HepG2 (cell line): ENCODE measurements at regions not wholly inside any gene's neighbourhood (a gene's known extent, or its start where the extent isn't known, plus 50 kb on each side); places are given as distances from the start of the nearest gene placed in this dataset.

ENCODE experiments used
- ATAC-seq: fragments of 200-7000 bp; cut with Tn5 transposase; 3 replicates; pipeline ENCODE4 v1.9.1; 2020; ENCODE audit warnings: mild to moderate bottlenecking, moderate library complexity
- BruUV-seq: library from RNA; stranded (reverse); fragments of 400-500 nt; replicated peaks from 2 replicates; lab custom pipeline; 2021; lab: Mats Ljungman, UMichigan
- CTCF ChIA-PET: fragments of 300-600 bp; formaldehyde crosslinking; extraction: SDS; loops from one replicate; lab custom pipeline; 2021; ENCODE audit warnings: low total read pairs, inconsistent platforms, low intra/inter-chr PET ratio; lab: Yijun Ruan, JAX
- POLR2A ChIA-PET: fragments of 350-600 bp; sonication (Branson Sonifier 250); formaldehyde crosslinking; loops from one replicate; lab custom pipeline; 2020; ENCODE audit warnings: antibody characterized with exemption, inconsistent platforms; lab: Yijun Ruan, JAX
- DNase-seq: peaks from one replicate; pipeline ENCODE4 v3.0.0-alpha.2; 2015; ENCODE audit warnings: low spot score
- FAIRE-seq: peaks from 3 replicates; lab custom pipeline; 2011; peaks lifted over from hg19 to GRCh38; lab: Jason Lieb, UNC
- H2AFZ ChIP-seq: one replicate; pipeline ENCODE4 v1.6.1; 2011; ENCODE audit warnings: low read length, inconsistent platforms
- H3K27ac ChIP-seq: fragments of 300-600 bp; 3 replicates; pipeline ENCODE4 v1.8.0; 2011; ENCODE audit warnings: mixed run types, mild to moderate bottlenecking, mixed read lengths, low read length, inconsistent platforms; ENCODE audit not compliant: insufficient read depth; ENCODE audit errors: extremely low read length
- H3K27me3 ChIP-seq, 2 experiments: fragments of 200-600 bp in 1 of 2; 2 replicates in 1 of 2; 3 replicates in 1 of 2; pipeline versions ENCODE4 v1.6.0 to v1.8.0; 2011; ENCODE audit warnings: low read length in 2 of 2, mild to moderate bottlenecking in 2 of 2, moderate library complexity in 2 of 2, inconsistent platforms in 1 of 2; ENCODE audit not compliant: insufficient read depth in 2 of 2, control insufficient read depth in 1 of 2
- H3K36me3 ChIP-seq, 2 experiments: fragments of 200-600 bp in 1 of 2; replicated peaks in 1 of 2; 2 replicates in 1 of 2; 3 replicates in 1 of 2; pipeline versions ENCODE4 v1.5.1 to v1.8.0; 2011; ENCODE audit warnings: low read length in 2 of 2, inconsistent platforms in 1 of 2; ENCODE audit not compliant: insufficient read depth in 2 of 2, control insufficient read depth in 1 of 2
- H3K4me1 ChIP-seq: 2 replicates; pipeline ENCODE4 v1.5.1; 2012; ENCODE audit warnings: low read length, inconsistent platforms; ENCODE audit not compliant: insufficient read depth
- H3K4me2 ChIP-seq: 2 replicates; pipeline ENCODE4 v1.6.0; 2011; ENCODE audit warnings: low read depth, low read length, inconsistent platforms
- H3K4me3 ChIP-seq, 3 experiments: fragments of 200-600 bp in 1 of 3; sonication (generic), shearing (Covaris generic) in 1 of 3; replicated peaks in 1 of 3; 2 replicates each; pipeline ENCODE4 v1.5.1; 2011 to 2016; ENCODE audit warnings: low read length in 3 of 3, inconsistent platforms in 2 of 3, low read depth in 2 of 3, mild to moderate bottlenecking in 2 of 3, control low read depth in 1 of 3, mixed read lengths in 1 of 3; ENCODE audit not compliant: insufficient read depth in 1 of 3
- H3K79me2 ChIP-seq: one replicate; pipeline ENCODE4 v1.6.1; 2011; ENCODE audit warnings: low read length, inconsistent platforms; ENCODE audit not compliant: insufficient read depth
- H3K9ac ChIP-seq: 2 replicates; pipeline ENCODE4 v1.6.0; 2011; ENCODE audit warnings: mild to moderate bottlenecking, low read depth, low read length, inconsistent platforms; ENCODE audit not compliant: insufficient read depth
- H3K9me3 ChIP-seq: 2 replicates; pipeline ENCODE4 v1.5.1; 2012; ENCODE audit warnings: mild to moderate bottlenecking, low read length
- H4K20me1 ChIP-seq: 2 replicates; pipeline ENCODE4 v1.6.0; 2011; ENCODE audit warnings: inconsistent platforms, mild to moderate bottlenecking, low read length, moderate library complexity; ENCODE audit not compliant: insufficient read depth
- ATF7 ChIP-seq, 2 experiments: fragments of 450-650 bp in 1 of 2; sonication (generic) in 1 of 2; formaldehyde crosslinking in 1 of 2; IDR thresholded peaks; 2 replicates each; pipeline versions ENCODE4 v1.4.0 to v1.6.1; 2016 to 2020; ENCODE audit warnings: antibody characterized with exemption in 1 of 2, mild to moderate bottlenecking in 1 of 2, missing genetic modification reagents in 1 of 2
- CHCHD3 ChIP-seq: sonication (generic); formaldehyde crosslinking; IDR thresholded peaks from 2 replicates; pipeline ENCODE4 v1.8.0; 2022; ENCODE audit warnings: mild to moderate bottlenecking, missing genetic modification reagents, moderate library complexity
- CREB1 ChIP-seq, 2 experiments: fragments of 450-650 bp in 1 of 2; IDR thresholded peaks; 2 replicates each; pipeline ENCODE4 v1.6.1; 2016 to 2017; ENCODE audit warnings: control low read depth in 1 of 2, mild to moderate bottlenecking in 1 of 2, missing compliant biosample characterization in 1 of 2, missing genetic modification characterization in 1 of 2
- GLI4 ChIP-seq: sonication (generic); formaldehyde crosslinking; IDR thresholded peaks from 2 replicates; pipeline ENCODE4 v1.5.1; 2020; ENCODE audit warnings: missing genetic modification reagents, mild to moderate bottlenecking, moderate library complexity, borderline replicate concordance
- NCOA1 ChIP-seq: sonication (generic); formaldehyde crosslinking; IDR thresholded peaks from 2 replicates; pipeline ENCODE4 v1.9.0; 2021; ENCODE audit warnings: missing genetic modification reagents
- POLR2AphosphoS5 ChIP-seq: IDR thresholded peaks from 2 replicates; pipeline ENCODE4 v1.6.1; 2012; ENCODE audit warnings: low read depth, low read length
- ZNF101 ChIP-seq: sonication (generic); formaldehyde crosslinking; IDR thresholded peaks from 2 replicates; pipeline ENCODE4 v1.4.0; 2020; ENCODE audit warnings: mild to moderate bottlenecking, low read depth, missing genetic modification reagents, borderline replicate concordance
- ZNF546 ChIP-seq: sonication (generic); formaldehyde crosslinking; conservative IDR thresholded peaks from 2 replicates; pipeline ENCODE4 v1.8.1; 2023; ENCODE audit warnings: mild to moderate bottlenecking, missing genetic modification reagents
- ZZZ3 ChIP-seq: sonication (generic); formaldehyde crosslinking; IDR thresholded peaks from 2 replicates; pipeline ENCODE4 v1.4.0; 2020; ENCODE audit warnings: missing genetic modification reagents, mild to moderate bottlenecking, borderline replicate concordance
- WGBS: methylation state at CpG from one replicate; pipeline ENCODE4 v1.1.6; 2017; ENCODE audit warnings: low lambda C conversion rate; 5-methylcytosine and 5-hydroxymethylcytosine counted together
- in situ Hi-C: cut with HindIII; loops from 2 replicates; pipeline ENCODE4 v1.10.0; 2017; ENCODE audit warnings: low pct_unique_long_range_greater_than_20kb; ENCODE audit not compliant: extremely low pct_ligation_motif_present
- intact Hi-C: fragments of 100-400 bp; cut with micrococcal nuclease; formaldehyde crosslinking; loops from one replicate; pipeline ENCODE4 v1.10.0; 2022; ENCODE audit not compliant: unreplicated experiment
- TF ChIP-seq, protein P1 (sequence below): IDR thresholded peaks from 2 replicates; pipeline ENCODE4 v1.6.1; 2016
- TF ChIP-seq, protein P2 (sequence below): sonication (generic); formaldehyde crosslinking; IDR thresholded peaks from 2 replicates; pipeline ENCODE4 v1.5.0; 2020; ENCODE audit warnings: mild to moderate bottlenecking, missing genetic modification reagents

DNA sequence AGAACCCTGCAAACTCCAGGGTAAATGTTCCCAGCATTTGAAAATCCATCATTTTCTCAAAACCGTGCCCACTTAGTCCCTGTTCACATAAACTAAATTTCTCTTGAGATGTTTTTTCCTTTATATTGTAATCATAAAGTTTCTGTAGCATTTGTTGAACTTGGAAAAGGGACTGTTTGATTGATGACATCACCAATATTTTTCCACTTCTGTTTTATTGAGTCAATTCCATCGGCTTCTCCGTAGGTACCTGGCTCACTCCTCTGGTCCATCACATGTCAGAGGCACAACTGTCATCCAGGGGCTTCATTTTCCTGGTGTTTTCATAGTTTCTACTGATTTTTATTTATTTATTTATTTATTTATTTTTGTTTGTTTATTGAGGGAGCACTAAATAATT, 462.5 kb upstream of the PFKP start:
- Histone ChIP-seq H3K9me3 (no peaks in the 10 kb centered on the region), H3K27me3 (0 out of 5 replicates have a peak, but pooled peaks cover 0 to 3% of the 10 kb centered on the region in 2 experiments), H3K9ac (no peak overlapping the region), H3K27ac (no peak overlapping the region), H3K36me3 (no peaks in the 10 kb centered on the region), H3K4me1 (no peaks in the 10 kb centered on the region), H4K20me1 (no peaks in the 10 kb centered on the region), H3K4me2 (no peak overlapping the region), H3K4me3 (no peak overlapping the region), H3K79me2 (no peaks in the 10 kb centered on the region), H2AFZ (no peak overlapping the region)
- ChIA-PET CTCF (no interaction called here), POLR2A (no interaction called here)
- in situ Hi-C loops (no loop called here), intact Hi-C loops (no loop called here)
- TF ChIP-seq GLI4 (CRISPR knock-in tag) = no peak
- no peak for TF ChIP-seq NCOA1
- no peak for TF ChIP-seq ZZZ3
- TF ChIP-seq ATF7 (IDR thresholded peaks at IDR 0.05) = peak; percentile 88
- TF ChIP-seq ATF7 (CRISPR knock-in tag; IDR thresholded peaks at IDR 0.05) = no peak
- TF ChIP-seq CREB1 (IDR thresholded peaks at IDR 0.05) = peak; percentile 61
- TF ChIP-seq CREB1 (CRISPR knock-in tag; IDR thresholded peaks at IDR 0.05) = no peak
- TF ChIP-seq ZNF546 (CRISPR knock-in tag) = no peak
- no peak for TF ChIP-seq POLR2AphosphoS5
- ATAC-seq (no peak), FAIRE-seq (no peak), DNase-seq (no peak)
- WGBS = 22% methylated on average over 3 of the region's 3 CpGs
- BruUV-seq = no TSS peak

DNA sequence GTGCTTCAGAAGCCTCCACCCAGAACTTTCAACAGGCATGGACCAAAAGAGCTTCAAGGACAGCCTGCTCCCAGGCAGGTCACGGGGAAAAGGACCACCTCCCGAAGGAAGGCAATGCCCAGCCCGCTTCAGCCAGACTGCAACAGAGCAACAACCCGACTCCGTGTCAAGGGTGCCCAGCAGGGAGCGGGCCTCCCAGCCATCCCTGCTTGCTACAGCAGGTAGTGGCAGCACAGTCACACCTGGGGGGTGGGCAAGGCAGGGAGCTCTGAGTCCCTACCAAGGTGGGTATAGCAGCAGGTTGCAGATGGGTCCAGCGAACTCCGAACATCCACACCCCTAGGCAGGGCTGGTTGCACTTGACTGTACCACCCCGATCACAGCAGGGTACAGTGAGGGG, 467.8 kb upstream of the PFKP start:
- WGBS = no CpG with 5 or more reads among the region's 9 CpGs
- no TSS peak for BruUV-seq
- Histone ChIP-seq H3K9ac (no peak overlapping the region), H3K36me3 (no peaks in the 10 kb centered on the region), H3K9me3 (no peaks in the 10 kb centered on the region), H3K4me3 (no peak overlapping the region), H3K79me2 (no peaks in the 10 kb centered on the region), H3K27ac (no peak overlapping the region), H3K4me2 (no peak overlapping the region), H3K27me3 (peaks cover 0 to 8% of the 10 kb centered on the region in 2 experiments; a peak in 3 of 5 replicates), H4K20me1 (no peaks in the 10 kb centered on the region), H2AFZ (no peak overlapping the region), H3K4me1 (no peaks in the 10 kb centered on the region)
- ATAC-seq = no peak
- in situ Hi-C loops (no loop called here), intact Hi-C loops (no loop called here)
- no peak for DNase-seq
- no peak for FAIRE-seq
- POLR2A ChIA-PET = no interaction called here
- TF ChIP-seq CHCHD3 (CRISPR knock-in tag) = no peak
- no peak for TF ChIP-seq ZNF101 (CRISPR knock-in tag)
- TF ChIP-seq, protein P1, sequence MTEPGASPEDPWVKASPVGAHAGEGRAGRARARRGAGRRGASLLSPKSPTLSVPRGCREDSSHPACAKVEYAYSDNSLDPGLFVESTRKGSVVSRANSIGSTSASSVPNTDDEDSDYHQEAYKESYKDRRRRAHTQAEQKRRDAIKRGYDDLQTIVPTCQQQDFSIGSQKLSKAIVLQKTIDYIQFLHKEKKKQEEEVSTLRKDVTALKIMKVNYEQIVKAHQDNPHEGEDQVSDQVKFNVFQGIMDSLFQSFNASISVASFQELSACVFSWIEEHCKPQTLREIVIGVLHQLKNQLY (CRISPR knock-in tag) = no peak
- TF ChIP-seq, protein P2, sequence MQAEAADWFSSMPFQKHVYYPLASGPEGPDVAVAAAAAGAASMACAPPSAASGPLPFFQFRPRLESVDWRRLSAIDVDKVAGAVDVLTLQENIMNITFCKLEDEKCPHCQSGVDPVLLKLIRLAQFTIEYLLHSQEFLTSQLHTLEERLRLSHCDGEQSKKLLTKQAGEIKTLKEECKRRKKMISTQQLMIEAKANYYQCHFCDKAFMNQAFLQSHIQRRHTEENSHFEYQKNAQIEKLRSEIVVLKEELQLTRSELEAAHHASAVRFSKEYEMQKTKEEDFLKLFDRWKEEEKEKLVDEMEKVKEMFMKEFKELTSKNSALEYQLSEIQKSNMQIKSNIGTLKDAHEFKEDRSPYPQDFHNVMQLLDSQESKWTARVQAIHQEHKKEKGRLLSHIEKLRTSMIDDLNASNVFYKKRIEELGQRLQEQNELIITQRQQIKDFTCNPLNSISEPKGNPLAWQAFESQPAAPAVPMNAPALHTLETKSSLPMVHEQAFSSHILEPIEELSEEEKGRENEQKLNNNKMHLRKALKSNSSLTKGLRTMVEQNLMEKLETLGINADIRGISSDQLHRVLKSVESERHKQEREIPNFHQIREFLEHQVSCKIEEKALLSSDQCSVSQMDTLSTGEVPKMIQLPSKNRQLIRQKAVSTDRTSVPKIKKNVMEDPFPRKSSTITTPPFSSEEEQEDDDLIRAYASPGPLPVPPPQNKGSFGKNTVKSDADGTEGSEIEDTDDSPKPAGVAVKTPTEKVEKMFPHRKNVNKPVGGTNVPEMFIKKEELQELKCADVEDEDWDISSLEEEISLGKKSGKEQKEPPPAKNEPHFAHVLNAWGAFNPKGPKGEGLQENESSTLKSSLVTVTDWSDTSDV (CRISPR knock-in tag) = no peak
- CTCF ChIA-PET = no interaction called here
